ENCODE measurements at regions not wholly inside any gene's neighbourhood (a gene's known extent, or its start where the extent isn't known, plus 50 kb on each side); places are given as distances from the start of the nearest gene placed in this dataset.

- Histone ChIP-seq H3K27ac (no peak overlapping the region), H3K9me3 (ENCODE audit: insufficient read depth, low read depth) (no peaks in the 10 kb centered on the region), H3F3A (ENCODE audit: insufficient read depth, low read depth) (no peaks in the 10 kb centered on the region), H3K36me3 (ENCODE audit: low read depth) (no peaks in the 10 kb centered on the region), H4K20me1 (ENCODE audit: insufficient read depth) (no peaks in the 10 kb centered on the region), H3K27me3 (ENCODE audit: insufficient read depth, low read depth) (no peaks in the 10 kb centered on the region), H2AFZ (no peak overlapping the region), H3K4me2 (no peak overlapping the region), H3K4me1 (replicated peaks; ENCODE audit: insufficient read depth) (no peaks in the 10 kb centered on the region), H3K79me2 (ENCODE audit: low read depth) (no peaks in the 10 kb centered on the region), H3K4me3 (no peak overlapping the region), H3K9me2 (ENCODE audit: insufficient read depth) (no peaks in the 10 kb centered on the region)
- TF ChIP-seq CTCF (conservative IDR thresholded peaks at IDR 0.05) (no peak), EZH2 (IDR thresholded peaks at IDR 0.05; ENCODE audit: low read depth) (no peak)
- BruUV-seq (replicated peaks) = no TSS peak
- DNase-seq = no peak
- intact Hi-C loops (cut with micrococcal nuclease; ENCODE audit: unreplicated experiment) = no loop called here
- ChIA-PET CTCF (no interaction called here), POLR2A (ENCODE audit: unreplicated experiment) (no interaction called here)
These were observed 102.7 kb upstream of the CD180 start for GRCh38 chr5:67299231-67299735.

- H3K36me3 ChIP-seq (ENCODE audit: low read depth) = no peaks in the 10 kb centered on the region
- no peaks in the 10 kb centered on the region for H3F3A ChIP-seq (ENCODE audit: insufficient read depth, low read depth)
- intact Hi-C loops (cut with micrococcal nuclease; ENCODE audit: unreplicated experiment) = no loop called here
- no peak for DNase-seq
- H3K27me3 ChIP-seq (ENCODE audit: insufficient read depth, low read depth) = no peaks in the 10 kb centered on the region
- no peak overlapping the region for H3K27ac ChIP-seq
- no peaks in the 10 kb centered on the region for H3K9me3 ChIP-seq (ENCODE audit: insufficient read depth, low read depth)
- no peaks in the 10 kb centered on the region for H4K20me1 ChIP-seq (ENCODE audit: insufficient read depth)
- no TSS peak for BruUV-seq (replicated peaks)
- H3K4me1 ChIP-seq (replicated peaks; ENCODE audit: insufficient read depth) = no peaks in the 10 kb centered on the region
- H3K4me3 ChIP-seq = no peak overlapping the region
- no peaks in the 10 kb centered on the region for H3K9me2 ChIP-seq (ENCODE audit: insufficient read depth)
- no peak overlapping the region for H2AFZ ChIP-seq
- no peak for TF ChIP-seq EZH2 (IDR thresholded peaks at IDR 0.05; ENCODE audit: low read depth)
- no peak for TF ChIP-seq CTCF (conservative IDR thresholded peaks at IDR 0.05)
- no peaks in the 10 kb centered on the region for H3K79me2 ChIP-seq (ENCODE audit: low read depth)
- H3K4me2 ChIP-seq = no peak overlapping the region
- CTCF ChIA-PET = no interaction called here
- POLR2A ChIA-PET (ENCODE audit: unreplicated experiment) = no interaction called here
These were observed 101.4 kb upstream of the CD180 start for GRCh38 chr5:67297802-67298532.

GRCh38 chr5:67297376-67297775 lies 100.8 kb upstream of the CD180 start:
- H2AFZ ChIP-seq = no peak overlapping the region
- CTCF ChIA-PET = no interaction called here
- intact Hi-C loops (cut with micrococcal nuclease; ENCODE audit: unreplicated experiment) = no loop called here

More at GRCh38 chr5:67297376-67297775, 100.8 kb upstream of the CD180 start:
- no peak for DNase-seq
- no TSS peak for BruUV-seq (replicated peaks)
- Histone ChIP-seq H3K27me3 (ENCODE audit: insufficient read depth, low read depth) (no peaks in the 10 kb centered on the region), H3K79me2 (ENCODE audit: low read depth) (no peaks in the 10 kb centered on the region), H3F3A (ENCODE audit: insufficient read depth, low read depth) (no peaks in the 10 kb centered on the region), H3K4me3 (no peak overlapping the region), H3K4me1 (replicated peaks; ENCODE audit: insufficient read depth) (no peaks in the 10 kb centered on the region), H3K9me3 (ENCODE audit: insufficient read depth, low read depth) (no peaks in the 10 kb centered on the region), H4K20me1 (ENCODE audit: insufficient read depth) (no peaks in the 10 kb centered on the region), H3K9me2 (ENCODE audit: insufficient read depth) (no peaks in the 10 kb centered on the region), H3K4me2 (no peak overlapping the region), H3K27ac (no peak overlapping the region), H3K36me3 (ENCODE audit: low read depth) (no peaks in the 10 kb centered on the region)
- POLR2A ChIA-PET (ENCODE audit: unreplicated experiment) = no interaction called here
- TF ChIP-seq CTCF (conservative IDR thresholded peaks at IDR 0.05) (no peak), EZH2 (IDR thresholded peaks at IDR 0.05; ENCODE audit: low read depth) (no peak)
